GM12892 (cell line): ENCODE measurements at regions not wholly inside any gene's neighbourhood (a gene's known extent, or its start where the extent isn't known, plus 50 kb on each side); places are given as distances from the start of the nearest gene placed in this dataset.

Source experiments
- POLR2A ChIP-seq: IDR thresholded peaks from 2 replicates; pipeline ENCODE4 v1.6.1; 2011; ENCODE audit warnings: low read depth, low read length, control low read depth
- POLR2AphosphoS5 ChIP-seq: IDR thresholded peaks from 2 replicates; pipeline ENCODE4 v1.6.1; 2011; ENCODE audit warnings: low read depth, low read length, control low read depth

GRCh38 chr4:138796761-138797160 is 218.8 kb upstream of the NOCT start:
- TF ChIP-seq POLR2A, result no peak
- no peak for TF ChIP-seq POLR2AphosphoS5
